Left lung (tissue), 4 donors: ENCODE measurements at regions not wholly inside any gene's neighbourhood (a gene's known extent, or its start where the extent isn't known, plus 50 kb on each side); places are given as distances from the start of the nearest gene placed in this dataset.
A peak's percentile ranks its signal among the peaks of the same experiment; 100 is the strongest.
"Not testable (repeated sequence)": the region's sequence is repeated elsewhere in the genome, so short reads cannot be mapped to it uniquely, and the experiment has no call there.

Experiments used
- ATAC-seq: fragments of 200-7000 bp; cut with Tn5 transposase; one replicate; pipeline ENCODE4 v1.9.1; 2020; ENCODE audit warnings: moderate library complexity
- DNase-seq, 4 donors: peaks; one replicate each; pipeline ENCODE4 v3.0.0-alpha.2; 2013 to 2020
- H3K27ac ChIP-seq, 2 donors: fragments of 200-600 bp; sonication (generic) in 1 of 2; one replicate each; pipeline versions ENCODE4 v1.5.0 to v1.8.0; 2020 to 2021
- H3K27me3 ChIP-seq, 2 donors: fragments of 200-600 bp; sonication (generic) in 1 of 2; one replicate each; pipeline versions ENCODE4 v1.5.0 to v1.8.0; 2020 to 2021
- H3K36me3 ChIP-seq, 2 donors: fragments of 200-600 bp; sonication (generic) in 1 of 2; one replicate each; pipeline versions ENCODE4 v1.5.0 to v1.8.0; 2020 to 2021
- H3K4me1 ChIP-seq, 2 donors: fragments of 200-600 bp; one replicate each; pipeline ENCODE4 v1.8.0; 2021
- H3K4me3 ChIP-seq, 2 donors: fragments of 200-600 bp; sonication (generic) in 1 of 2; one replicate each; pipeline versions ENCODE4 v1.5.0 to v1.8.0; 2020 to 2021; ENCODE audit warnings: mild to moderate bottlenecking in 1 of 2
- H3K9me3 ChIP-seq, 2 donors: fragments of 200-600 bp; sonication (generic) in 1 of 2; one replicate each; pipeline versions ENCODE4 v1.5.0 to v1.8.0; 2020 to 2021
- CTCF ChIP-seq, 2 donors: fragments of 200-600 bp; sonication (generic) in 1 of 2; IDR thresholded peaks; one replicate each; pipeline versions ENCODE4 v1.5.0 to v1.8.0; 2021; ENCODE audit warnings: antibody characterized with exemption in 2 of 2
- intact Hi-C, 2 donors: fragments of 100-400 bp; cut with DNase I; formaldehyde crosslinking; loops; one replicate each; pipeline versions ENCODE4 v1.11.2 to v1.14.2; 2022
- donor health status: DM: no; HTN: yes; CAD: no.
- donor health status: DM: no; HTN: no; CAD: no.

GRCh38 chr17:70290770-70291169, 121.4 kb downstream of the KCNJ2 start:
- no peak for DNase-seq
- intact Hi-C loops, result no loop called here
- no peak for ATAC-seq
- no peaks in the 10 kb centered on the region for H3K27me3 ChIP-seq
- H3K27ac ChIP-seq, result no peak overlapping the region
- H3K4me3 ChIP-seq, result no peak overlapping the region
- H3K9me3 ChIP-seq, result no peaks in the 10 kb centered on the region
- no peaks in the 10 kb centered on the region for H3K36me3 ChIP-seq
- peaks cover 3 to 56% of the 10 kb centered on the region in 2 donors for H3K4me1 ChIP-seq
- TF ChIP-seq CTCF (IDR thresholded peaks at IDR 0.05), result no peak

GRCh38 chr17:70292366-70292765, 123.0 kb downstream of the KCNJ2 start:
- Histone ChIP-seq H3K4me1 (peaks cover 3 to 56% of the 10 kb centered on the region in 2 donors), H3K36me3 (no peaks in the 10 kb centered on the region), H3K4me3 (no peak overlapping the region), H3K27me3 (no peaks in the 10 kb centered on the region), H3K27ac (no peak overlapping the region), H3K9me3 (no peaks in the 10 kb centered on the region)
- TF ChIP-seq CTCF (IDR thresholded peaks at IDR 0.05), result no peak
- DNase-seq (no peak), ATAC-seq (no peak)
- intact Hi-C loops, result no loop called here

GRCh38 chr17:70293564-70294310, 124.4 kb downstream of the KCNJ2 start:
- peaks cover 3 to 44% of the 10 kb centered on the region in 2 donors for H3K4me1 ChIP-seq
- H3K36me3 ChIP-seq, ATAC-seq, H3K9me3 ChIP-seq, intact Hi-C loops, H3K4me3 ChIP-seq, H3K27me3 ChIP-seq, H3K27ac ChIP-seq, DNase-seq: not testable (repeated sequence)

- intact Hi-C loops, result no loop called here
- no peaks in the 10 kb centered on the region for H3K27me3 ChIP-seq
- H3K4me1 ChIP-seq, result peaks cover 3 to 28% of the 10 kb centered on the region in 2 donors
- peak overlapping the region in 1 of 2 donors; percentile 72 for H3K27ac ChIP-seq
- TF ChIP-seq CTCF (IDR thresholded peaks at IDR 0.05), result no peak
- DNase-seq (peak in 1 of 4 donors; percentile 33), ATAC-seq (peak; percentile 71)
- H3K36me3 ChIP-seq, result no peaks in the 10 kb centered on the region
- no peak overlapping the region for H3K4me3 ChIP-seq
- H3K9me3 ChIP-seq, result no peaks in the 10 kb centered on the region
Observed at GRCh38 chr17:70295329-70295728, 126.0 kb downstream of the KCNJ2 start.

- intact Hi-C loops, result no loop called here
Observed at GRCh38 chr17:70295731-70296130, 126.4 kb downstream of the KCNJ2 start.

More at GRCh38 chr17:70295731-70296130, 126.4 kb downstream of the KCNJ2 start:
- H3K36me3 ChIP-seq, result no peaks in the 10 kb centered on the region
- H3K4me3 ChIP-seq, result no peak overlapping the region
- ATAC-seq, result peak; percentile 62
- no peaks in the 10 kb centered on the region for H3K9me3 ChIP-seq
- peak in 1 of 4 donors; percentile 36 for DNase-seq
- H3K27ac ChIP-seq, result peak overlapping the region in 1 of 2 donors; percentile 72
- no peaks in the 10 kb centered on the region for H3K27me3 ChIP-seq
- H3K4me1 ChIP-seq, result peaks cover under 1 to 27% of the 10 kb centered on the region in 2 donors
- no peak for TF ChIP-seq CTCF (IDR thresholded peaks at IDR 0.05)
